ENCODE measurements at regions not wholly inside any gene's neighbourhood (a gene's known extent, or its start where the extent isn't known, plus 50 kb on each side); places are given as distances from the start of the nearest gene placed in this dataset.

GRCh38 chr1:56017336-56017735, 562.0 kb downstream of the PLPP3 start:
- TF ChIP-seq CTCF (IDR thresholded peaks at IDR 0.05) (no peak), CHD2 (IDR thresholded peaks at IDR 0.05; ENCODE audit: low read length, partially characterized antibody) (no peak), RAD21 (conservative IDR thresholded peaks at IDR 0.05 in 1 of 2, IDR thresholded peaks at IDR 0.05 in 1 of 2) (no peak), CBX2 (IDR thresholded peaks at IDR 0.05; ENCODE audit: borderline replicate concordance, low read depth) (no peak), EHF (CRISPR knock-in tag; IDR thresholded peaks at IDR 0.05) (no peak), EP300 (IDR thresholded peaks at IDR 0.05) (no peak), HDAC2 (IDR thresholded peaks at IDR 0.05) (no peak), MAZ (IDR thresholded peaks at IDR 0.05; ENCODE audit: borderline replicate concordance, low read depth, low read length) (no peak), ESRRA (IDR thresholded peaks at IDR 0.05; ENCODE audit: borderline replicate concordance, low read length) (no peak)
